GM18505 (cell line): ENCODE measurements at regions not wholly inside any gene's neighbourhood (a gene's known extent, or its start where the extent isn't known, plus 50 kb on each side); places are given as distances from the start of the nearest gene placed in this dataset.

Source experiments
- ATAC-seq: cut with Tn5 transposase; IDR thresholded peaks from one replicate; pipeline ENCODE4 v1.9.1; 2021; ENCODE audit not compliant: unreplicated experiment
- POLR2A ChIP-seq: IDR thresholded peaks from 4 replicates; pipeline ENCODE4 v1.6.1; 2011; ENCODE audit warnings: borderline replicate concordance; ENCODE audit not compliant: insufficient read depth, insufficient read length; ENCODE audit errors: extremely low read depth

DNA sequence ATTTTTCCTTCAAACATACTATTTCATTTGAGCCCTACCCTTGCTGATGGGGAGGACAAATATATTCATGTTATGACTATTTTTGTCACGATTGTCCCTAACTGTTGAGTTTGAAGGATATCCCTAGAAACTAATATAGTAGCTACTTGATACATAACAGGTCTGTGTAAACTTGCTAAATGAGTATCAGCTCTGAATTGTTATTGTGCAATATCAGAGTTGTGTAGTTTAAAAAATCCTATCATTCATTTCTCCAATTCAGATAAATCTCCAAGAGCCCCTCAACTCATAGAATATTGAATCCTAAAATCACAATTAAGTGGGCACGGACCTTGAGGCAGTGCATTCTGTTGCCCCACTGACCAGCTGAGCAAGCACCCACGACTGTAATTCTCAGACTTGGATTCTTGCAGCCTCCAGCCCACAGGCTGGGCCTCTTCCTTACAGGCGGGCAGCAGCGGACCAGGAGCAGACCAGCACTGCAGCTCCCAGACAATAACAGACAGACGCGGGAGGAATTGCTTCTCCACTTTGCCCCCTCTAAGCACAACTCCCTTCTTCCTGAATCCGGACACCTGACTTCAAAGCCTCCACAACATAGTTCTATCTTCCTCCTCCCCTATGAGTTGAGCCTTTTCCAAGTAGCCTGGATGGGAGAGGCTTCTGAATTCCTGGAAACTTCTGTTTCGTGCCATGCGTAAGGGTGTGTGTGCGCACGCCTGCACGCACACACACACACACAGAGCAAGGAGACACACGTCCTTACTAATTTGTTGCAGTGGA is 337.6 kb upstream of the ARGLU1 start:
- no peak for TF ChIP-seq POLR2A
- no peak for ATAC-seq

DNA sequence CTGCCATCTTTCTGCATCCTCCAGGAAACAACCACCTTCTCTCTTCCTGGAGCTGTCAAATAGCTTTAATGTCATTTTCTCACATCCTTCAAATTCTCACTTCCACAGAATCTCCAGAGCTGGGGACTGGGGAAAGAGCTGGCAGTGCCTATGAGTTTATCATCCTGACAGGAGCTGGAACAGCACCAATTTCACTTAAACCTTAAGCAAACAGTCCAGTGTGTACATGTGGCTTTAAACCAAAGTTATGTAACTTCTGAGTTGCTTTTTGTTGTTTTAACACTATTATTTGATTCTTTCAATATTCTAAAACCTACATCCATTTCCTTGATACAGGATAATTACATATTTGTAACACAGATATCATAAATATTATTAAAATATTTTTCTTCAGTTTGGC is 331.5 kb upstream of the ARGLU1 start:
- no peak for ATAC-seq
- no peak for TF ChIP-seq POLR2A

DNA sequence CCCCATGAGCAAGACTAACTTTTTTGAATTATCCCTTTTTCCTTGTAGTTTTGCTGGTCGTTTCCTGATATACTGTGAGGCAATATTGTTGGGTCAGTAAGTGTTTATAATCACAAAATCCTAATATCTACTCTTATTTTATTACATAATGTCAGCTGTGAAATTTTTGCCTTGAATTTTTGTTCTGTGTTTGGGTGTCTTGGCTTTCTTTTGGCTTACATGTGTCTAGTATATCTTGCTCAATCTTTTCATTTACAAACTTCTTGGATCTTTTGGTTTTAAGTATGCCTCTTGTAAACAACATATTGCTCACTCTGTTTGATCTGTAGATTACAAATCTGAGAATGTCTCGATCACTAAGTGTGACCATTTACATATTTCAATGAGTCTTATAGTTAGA is 330.3 kb upstream of the ARGLU1 start:
- no peak for ATAC-seq
- TF ChIP-seq POLR2A: no peak

DNA sequence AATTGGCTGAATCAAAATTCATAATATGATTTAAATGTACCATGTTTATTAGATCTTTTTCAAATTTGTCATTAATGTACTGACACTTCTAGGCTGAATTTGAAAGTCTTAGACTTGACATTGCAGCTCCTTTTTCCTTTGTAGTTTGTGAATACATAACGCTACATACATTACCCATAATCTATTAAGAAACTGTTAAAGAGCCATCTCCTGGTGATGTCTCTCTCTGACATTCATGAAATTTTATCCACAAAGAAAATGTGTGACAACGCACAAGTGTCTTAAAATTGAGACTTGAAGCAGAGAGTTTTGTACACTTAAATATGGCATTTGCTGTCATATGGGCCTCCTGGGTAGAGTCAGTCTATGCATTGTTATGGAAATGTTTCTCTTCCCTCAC is 320.2 kb upstream of the ARGLU1 start:
- no peak for TF ChIP-seq POLR2A
- no peak for ATAC-seq

DNA sequence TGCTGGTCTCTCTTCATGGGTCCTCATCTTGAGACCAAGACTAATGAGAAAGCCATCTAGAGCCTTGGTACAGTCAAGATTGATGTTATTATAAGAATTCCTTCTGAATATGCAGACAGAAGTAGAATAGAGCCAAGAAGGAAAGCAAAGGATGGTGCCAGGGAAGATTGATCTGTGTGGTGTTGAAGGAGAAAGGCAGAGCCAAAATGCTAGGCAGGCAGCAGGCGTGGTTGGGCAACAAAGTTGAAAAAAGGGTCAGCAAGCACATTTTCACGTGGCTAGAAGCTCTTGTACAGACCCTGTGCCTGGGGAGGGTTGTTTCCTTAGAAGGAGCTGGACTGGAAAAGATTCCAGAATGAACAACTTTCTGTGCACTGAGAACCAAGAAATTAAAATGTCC is 319.7 kb upstream of the ARGLU1 start:
- TF ChIP-seq POLR2A: no peak
- no peak for ATAC-seq

DNA sequence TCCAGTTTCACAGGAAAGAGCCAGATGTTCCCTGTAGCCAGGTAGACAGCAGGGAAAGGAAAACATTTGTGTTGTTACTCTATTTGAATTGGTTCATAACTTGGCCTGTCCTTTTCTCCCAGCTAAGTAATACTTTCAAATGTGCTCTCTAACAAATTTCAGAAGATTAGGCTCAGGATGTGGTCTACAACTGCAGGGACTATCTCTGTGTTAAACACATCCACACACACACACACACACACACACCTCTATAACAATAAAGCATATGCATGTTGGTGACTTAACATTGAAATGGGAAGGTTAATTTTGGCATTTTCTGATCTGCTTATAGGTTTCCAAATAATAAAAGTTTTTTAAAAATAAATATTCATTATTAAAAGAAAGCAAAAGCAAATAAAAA is 316.0 kb upstream of the ARGLU1 start:
- ATAC-seq: no peak
- no peak for TF ChIP-seq POLR2A

DNA sequence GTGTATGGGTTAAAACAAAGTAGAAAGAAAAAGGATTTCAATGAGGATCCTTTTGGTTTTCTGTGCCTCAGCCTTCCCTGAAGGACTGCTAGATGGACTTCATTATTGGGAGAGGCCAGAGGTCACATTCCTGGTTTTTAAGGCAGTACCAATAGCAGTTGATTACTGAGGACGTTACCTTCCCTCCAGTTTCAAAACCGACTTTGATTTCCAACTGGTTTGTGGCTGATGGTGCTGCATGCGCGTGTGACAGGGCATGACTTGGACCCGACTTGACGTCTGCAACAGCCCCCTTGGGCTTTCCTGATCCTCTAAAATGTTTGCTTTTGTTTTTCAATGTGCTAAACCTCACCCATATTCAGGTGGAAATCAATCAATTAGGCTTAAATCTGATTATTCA is 314.3 kb upstream of the ARGLU1 start:
- ATAC-seq: no peak
- no peak for TF ChIP-seq POLR2A

DNA sequence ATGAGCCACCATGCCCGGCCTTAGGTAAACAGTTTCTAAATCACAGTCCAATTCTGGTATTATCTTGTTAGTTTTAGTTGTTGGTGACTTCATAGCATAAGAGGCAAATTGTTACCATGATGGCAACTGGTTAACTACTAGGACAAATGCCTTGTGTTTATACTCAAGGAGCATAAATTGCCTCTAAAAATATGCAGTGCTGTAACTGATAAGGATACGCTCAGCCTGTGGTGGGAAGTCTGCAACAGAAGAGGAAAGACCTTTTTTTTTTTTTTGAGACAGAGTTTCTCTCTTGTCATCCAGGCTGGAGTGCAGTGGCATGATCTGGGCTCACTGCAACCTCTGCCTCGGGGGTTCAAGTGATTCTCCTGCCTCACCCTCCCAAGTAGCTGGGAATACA is 311.9 kb upstream of the ARGLU1 start:
- TF ChIP-seq POLR2A: no peak
- no peak for ATAC-seq

DNA sequence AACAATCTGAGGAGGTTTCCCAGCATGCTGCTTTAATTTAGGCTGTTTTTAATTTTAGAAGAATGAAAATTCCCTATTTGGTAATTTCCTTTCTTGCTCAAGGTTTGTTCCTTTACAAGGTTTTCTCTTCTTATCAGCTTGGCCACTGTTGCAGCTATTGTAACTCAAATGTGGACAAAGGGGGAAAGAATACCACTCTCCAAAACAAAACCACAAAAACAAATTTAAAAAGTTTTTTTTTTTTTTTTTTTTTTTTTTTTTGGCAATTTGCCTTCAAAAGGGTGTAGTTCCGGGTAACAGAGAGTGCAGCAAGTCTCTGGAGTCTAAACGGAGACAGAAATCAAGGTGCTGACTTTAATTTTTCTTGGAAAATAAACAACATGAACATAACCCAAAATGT is 306.4 kb upstream of the ARGLU1 start:
- no peak for TF ChIP-seq POLR2A
- no peak for ATAC-seq

DNA sequence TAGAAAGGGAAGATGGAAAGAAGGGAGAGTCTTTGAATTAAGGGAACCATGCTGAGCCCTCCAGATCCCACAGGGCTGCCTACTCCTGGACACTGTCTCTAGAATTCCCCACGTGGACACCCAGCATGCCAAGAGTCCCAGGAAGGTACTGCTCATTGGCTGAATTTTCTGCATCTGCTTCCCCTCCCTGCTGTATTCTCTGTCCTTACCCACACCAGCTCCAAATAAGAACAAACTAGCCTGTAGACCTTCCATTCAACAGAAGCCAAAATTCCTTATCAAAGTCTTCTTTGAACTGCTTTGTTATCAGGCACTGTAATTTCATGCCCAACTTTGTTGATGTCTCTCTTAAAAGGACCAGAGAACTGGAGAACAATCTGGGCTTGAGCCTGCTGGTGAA is 305.9 kb upstream of the ARGLU1 start:
- no peak for ATAC-seq
- no peak for TF ChIP-seq POLR2A

DNA sequence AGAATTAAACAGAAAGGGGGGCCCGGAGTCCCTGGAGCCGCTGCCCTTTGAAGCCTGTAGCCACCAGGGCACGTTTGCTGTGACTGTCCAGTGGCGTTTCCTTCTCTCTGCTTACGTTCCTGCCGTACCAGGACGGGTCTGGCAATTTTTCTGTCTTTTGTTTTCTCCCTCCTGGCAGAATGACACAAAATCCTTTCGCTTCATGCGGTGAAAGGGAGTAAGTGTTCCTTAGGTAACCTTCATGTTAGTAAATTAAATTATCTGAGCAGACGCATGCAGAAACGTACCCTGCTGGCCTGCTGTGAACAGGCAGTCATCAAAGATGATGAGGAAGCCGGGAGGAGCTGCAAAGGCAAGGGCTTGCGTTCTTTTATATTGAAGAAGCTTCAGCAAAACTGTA is 299.3 kb upstream of the ARGLU1 start:
- no peak for TF ChIP-seq POLR2A
- no peak for ATAC-seq

DNA sequence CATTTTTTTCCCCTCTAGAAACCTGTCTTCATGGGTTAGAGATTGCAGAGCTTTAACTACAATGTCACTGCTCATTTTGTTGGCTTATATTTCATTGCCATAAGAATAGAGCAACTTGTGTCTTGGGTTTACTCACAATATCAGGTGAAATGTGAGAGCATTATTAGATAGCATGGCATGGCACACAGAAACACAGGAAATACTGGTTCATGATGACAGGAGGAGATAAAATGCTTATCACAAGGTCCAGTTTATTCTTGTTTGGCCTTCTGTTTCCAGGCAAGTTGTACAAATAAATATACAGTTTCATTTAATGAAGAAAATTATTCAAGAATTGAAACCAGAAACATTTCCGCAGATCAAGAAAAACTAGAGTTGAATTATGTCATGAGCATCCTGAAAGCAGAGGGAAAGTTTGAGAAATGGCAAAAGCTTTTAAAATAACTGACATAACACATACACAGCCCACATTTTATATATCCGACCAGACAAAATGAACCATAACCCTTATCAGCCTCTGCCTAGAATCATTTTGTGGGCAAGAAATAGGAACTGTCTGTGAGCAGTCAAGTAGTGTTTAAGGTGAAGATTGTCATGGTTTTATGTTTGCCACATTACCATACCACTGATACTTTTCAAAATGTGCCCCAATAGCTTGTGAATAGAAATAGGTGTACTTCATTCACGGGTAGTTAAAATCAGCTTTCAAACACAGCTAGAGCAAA is 297.9 kb upstream of the ARGLU1 start:
- ATAC-seq: no peak

DNA sequence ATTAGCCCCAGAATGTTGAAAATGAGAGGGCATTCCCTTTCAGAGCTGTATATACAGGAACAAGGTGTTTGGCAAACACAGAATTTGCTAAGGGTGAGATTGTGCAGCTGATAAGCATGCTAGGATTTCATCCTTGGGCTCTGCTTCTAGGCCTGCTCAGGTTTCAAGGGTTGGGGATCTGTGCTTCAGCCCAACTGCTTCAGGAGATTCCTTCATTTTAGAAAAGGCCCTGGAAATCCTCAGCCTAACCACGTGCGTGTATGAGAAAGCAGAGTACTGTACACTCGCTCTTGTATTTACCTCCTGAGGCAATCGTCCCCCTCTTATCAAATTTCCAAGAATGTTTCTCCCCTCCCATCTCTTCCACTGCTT is 291.6 kb upstream of the ARGLU1 start:
- no peak for TF ChIP-seq POLR2A
- ATAC-seq: no peak

More for the DNA sequence above, 297.9 kb upstream of the ARGLU1 start:
- TF ChIP-seq POLR2A: no peak

DNA sequence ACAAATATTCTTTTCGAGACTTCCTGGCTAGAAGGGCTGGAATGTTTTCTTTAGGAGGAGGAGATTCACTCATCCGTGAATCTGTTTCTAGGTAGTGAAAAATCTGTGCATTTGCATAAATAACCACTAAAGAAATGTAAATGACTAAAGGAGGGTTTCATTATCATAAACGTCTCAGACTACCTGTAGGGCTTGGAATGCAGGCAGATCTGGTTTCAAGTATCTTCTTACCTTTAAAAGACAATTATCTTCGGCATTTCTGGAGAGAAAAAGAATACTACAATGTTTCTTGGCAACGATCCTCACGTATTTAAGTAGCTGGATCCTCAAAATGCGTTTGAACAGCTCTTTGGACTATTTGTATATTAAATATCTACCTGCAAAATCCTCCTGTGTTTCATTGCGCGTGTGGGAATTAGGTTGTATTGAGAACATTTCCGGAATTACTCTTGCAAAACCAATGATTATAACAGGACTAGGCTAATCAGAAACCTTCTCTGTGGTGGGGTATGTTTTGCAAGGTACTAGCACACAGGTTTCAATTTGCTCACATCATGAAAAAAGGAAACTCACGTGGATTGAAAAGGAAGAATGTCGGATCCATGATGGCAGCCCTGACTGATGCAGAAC is 291.1 kb upstream of the ARGLU1 start:
- no peak for TF ChIP-seq POLR2A
- no peak for ATAC-seq
